ENCODE measurements at regions not wholly inside any gene's neighbourhood (a gene's known extent, or its start where the extent isn't known, plus 50 kb on each side); places are given as distances from the start of the nearest gene placed in this dataset.

DNA sequence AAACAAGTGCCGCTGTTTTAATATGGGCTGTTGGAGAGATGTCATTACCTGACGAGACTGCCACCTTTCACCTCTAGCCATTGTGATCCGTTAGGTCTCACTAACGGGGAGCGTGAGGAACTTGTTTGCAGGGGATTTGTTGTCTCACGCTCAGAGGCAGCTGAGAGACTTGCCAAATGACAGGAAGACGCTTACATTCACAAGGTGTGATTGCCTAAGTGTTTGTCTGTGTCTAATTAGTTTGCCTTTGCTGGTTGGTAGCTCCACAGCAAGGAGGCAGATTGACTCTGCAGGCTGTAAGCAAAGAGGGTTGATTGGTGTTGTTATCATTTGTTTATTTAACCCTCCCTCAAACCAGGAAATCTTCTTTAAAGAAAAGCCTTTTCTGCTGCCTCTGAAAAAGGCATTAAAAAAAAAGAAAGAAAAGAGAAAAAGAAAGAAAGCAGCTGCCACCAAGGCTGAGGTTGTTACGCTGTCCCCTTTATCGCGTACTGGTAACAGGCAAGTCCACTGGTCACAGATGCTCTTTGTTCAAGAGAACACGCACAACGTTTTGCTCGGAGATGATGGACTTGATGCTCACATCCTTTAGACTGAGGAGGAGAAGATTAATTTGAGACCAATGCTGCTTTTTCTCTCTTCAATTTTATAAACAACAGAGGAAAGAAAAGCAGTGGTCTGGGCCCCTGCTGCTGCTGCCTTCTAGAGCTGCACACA, 203.9 kb downstream of the ZNF326 start:
- no peak for DNase-seq (ENCODE audit: low read depth)
- TF ChIP-seq, protein P1, sequence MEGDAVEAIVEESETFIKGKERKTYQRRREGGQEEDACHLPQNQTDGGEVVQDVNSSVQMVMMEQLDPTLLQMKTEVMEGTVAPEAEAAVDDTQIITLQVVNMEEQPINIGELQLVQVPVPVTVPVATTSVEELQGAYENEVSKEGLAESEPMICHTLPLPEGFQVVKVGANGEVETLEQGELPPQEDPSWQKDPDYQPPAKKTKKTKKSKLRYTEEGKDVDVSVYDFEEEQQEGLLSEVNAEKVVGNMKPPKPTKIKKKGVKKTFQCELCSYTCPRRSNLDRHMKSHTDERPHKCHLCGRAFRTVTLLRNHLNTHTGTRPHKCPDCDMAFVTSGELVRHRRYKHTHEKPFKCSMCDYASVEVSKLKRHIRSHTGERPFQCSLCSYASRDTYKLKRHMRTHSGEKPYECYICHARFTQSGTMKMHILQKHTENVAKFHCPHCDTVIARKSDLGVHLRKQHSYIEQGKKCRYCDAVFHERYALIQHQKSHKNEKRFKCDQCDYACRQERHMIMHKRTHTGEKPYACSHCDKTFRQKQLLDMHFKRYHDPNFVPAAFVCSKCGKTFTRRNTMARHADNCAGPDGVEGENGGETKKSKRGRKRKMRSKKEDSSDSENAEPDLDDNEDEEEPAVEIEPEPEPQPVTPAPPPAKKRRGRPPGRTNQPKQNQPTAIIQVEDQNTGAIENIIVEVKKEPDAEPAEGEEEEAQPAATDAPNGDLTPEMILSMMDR (conservative IDR thresholded peaks at IDR 0.05; ENCODE audit: low read depth, low read length) = no peak

DNA sequence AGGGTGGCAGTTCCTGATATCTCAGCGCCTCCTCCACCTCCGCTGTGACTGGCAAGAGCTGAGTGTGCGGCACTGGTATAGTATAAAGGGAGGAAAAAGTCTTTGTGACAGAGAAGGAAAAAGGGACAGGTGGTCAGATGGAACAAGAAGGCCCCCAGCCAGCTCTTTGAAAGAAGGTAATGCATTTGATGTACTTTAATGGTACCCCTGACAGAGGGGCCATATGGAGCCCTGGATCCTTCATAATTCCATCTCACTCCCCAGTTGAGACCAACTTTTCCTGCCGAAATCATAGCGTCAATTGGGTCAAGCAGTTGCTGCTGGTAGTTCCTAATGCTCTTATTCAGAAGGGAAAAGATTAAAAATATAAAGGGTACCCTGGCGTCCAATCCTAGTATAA, 198.2 kb downstream of the ZNF326 start:
- TF ChIP-seq, protein P1 (conservative IDR thresholded peaks at IDR 0.05; ENCODE audit: low read depth, low read length) = peak; percentile 3
- no peak for DNase-seq (ENCODE audit: low read depth)
- no peak overlapping the region for H3K4me3 ChIP-seq (ENCODE audit: low read depth, low read length)

More for the DNA sequence above, 203.9 kb downstream of the ZNF326 start:
- H3K4me3 ChIP-seq (ENCODE audit: low read depth, low read length) = no peak overlapping the region

DNA sequence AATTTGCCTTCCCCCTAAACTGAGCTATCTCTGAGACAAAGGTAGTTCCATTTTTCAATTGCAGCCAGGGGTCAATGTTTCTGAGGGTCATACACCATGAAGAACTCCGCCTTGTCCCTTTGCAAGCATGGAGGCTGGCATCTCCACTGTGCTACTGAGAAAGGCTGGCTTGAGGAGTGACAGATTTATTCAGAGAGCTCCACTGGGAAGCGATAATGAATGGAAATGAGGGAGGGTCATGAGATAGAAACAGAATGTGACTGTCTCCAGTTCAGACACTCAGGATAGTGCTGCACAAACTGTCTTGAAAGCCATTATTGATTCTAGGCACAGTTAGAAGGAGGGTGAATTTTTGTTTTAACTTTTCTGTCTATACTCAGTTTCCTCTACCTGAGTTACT, 197.5 kb downstream of the ZNF326 start:
- no peak for DNase-seq (ENCODE audit: low read depth)
- H3K4me3 ChIP-seq (ENCODE audit: low read depth, low read length) = no peak overlapping the region
- TF ChIP-seq, protein P1 (conservative IDR thresholded peaks at IDR 0.05; ENCODE audit: low read depth, low read length) = no peak

DNA sequence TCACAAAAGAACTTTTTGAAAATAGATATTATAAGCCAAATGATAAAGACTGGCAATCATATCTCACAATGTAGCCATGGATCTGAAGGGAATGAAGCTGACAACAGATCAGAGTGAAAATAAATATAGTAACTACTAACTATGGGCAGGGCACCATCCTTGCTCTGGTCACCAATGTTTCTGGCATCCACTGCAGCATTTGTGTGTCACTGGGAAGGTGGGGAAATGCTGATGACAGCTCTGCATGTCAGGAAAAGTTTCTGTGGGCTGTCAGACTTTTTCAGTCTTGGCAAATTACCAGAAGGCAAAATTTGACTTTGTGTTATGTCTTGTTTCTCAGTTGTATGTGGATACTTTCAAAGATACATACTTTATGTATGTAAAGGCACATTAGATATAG, 195.6 kb downstream of the ZNF326 start:
- no peak overlapping the region for H3K4me3 ChIP-seq (ENCODE audit: low read depth, low read length)
- DNase-seq (ENCODE audit: low read depth) = no peak
- TF ChIP-seq, protein P1 (conservative IDR thresholded peaks at IDR 0.05; ENCODE audit: low read depth, low read length) = no peak

DNA sequence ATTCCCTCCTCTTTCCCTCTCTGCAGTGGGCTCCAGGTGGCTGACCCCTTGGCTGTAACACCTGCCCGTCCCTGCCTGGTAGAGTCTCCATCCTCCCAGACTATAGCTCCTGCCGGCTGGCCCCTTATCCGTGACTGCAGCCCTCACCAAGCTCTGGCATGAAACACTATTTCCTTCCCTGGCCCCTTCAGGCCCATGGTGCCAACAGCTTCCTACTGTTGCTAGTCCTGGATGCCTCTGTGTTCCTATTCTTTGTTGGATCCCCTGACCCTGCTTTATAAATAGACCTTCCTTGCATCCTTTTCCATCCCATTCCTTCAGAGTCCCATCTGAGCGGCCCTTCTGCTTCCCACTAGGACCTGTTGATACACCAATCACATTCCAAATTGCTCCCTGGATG, 195.0 kb downstream of the ZNF326 start:
- DNase-seq (ENCODE audit: low read depth) = no peak
- TF ChIP-seq, protein P1 (conservative IDR thresholded peaks at IDR 0.05; ENCODE audit: low read depth, low read length) = no peak
- no peak overlapping the region for H3K4me3 ChIP-seq (ENCODE audit: low read depth, low read length)

DNA sequence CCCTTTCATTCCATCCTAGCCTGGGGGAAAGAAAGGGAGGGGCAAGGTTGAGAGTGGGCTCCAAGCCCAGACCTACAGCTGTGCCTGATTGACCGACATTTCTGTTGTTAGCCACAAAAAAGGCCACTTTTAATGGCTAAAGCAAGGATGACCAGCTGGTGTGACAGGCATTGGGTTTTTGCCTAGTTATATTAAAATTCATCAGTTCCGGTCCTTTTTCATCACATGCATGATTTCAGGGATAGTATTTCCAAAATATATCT, 192.3 kb downstream of the ZNF326 start:
- DNase-seq (ENCODE audit: low read depth) = no peak
- TF ChIP-seq, protein P1 (conservative IDR thresholded peaks at IDR 0.05; ENCODE audit: low read depth, low read length) = no peak
- H3K4me3 ChIP-seq (ENCODE audit: low read depth, low read length) = no peak overlapping the region

Data from epithelial cell of proximal tubule (primary cell).